Thoracic aorta (tissue), 2 donors: ENCODE measurements at regions not wholly inside any gene's neighbourhood (a gene's known extent, or its start where the extent isn't known, plus 50 kb on each side); places are given as distances from the start of the nearest gene placed in this dataset.

ENCODE experiments used
- ATAC-seq: fragments of 150-250 bp; one replicate; pipeline ENCODE4 v1.8.0; 2017; ENCODE audit warnings: low read depth; ENCODE audit not compliant: insufficient number of reproducible peaks, low FRiP score
- DNase-seq: peaks from one replicate; pipeline ENCODE4 v3.0.0-alpha.2; 2020; ENCODE audit warnings: low spot score
- H3K27ac ChIP-seq, 2 donors: fragments of 200-600 bp; sonication (generic); 1 replicate in 1 of 2; 2 replicates in 1 of 2; pipeline ENCODE4 v1.5.1; 2016; ENCODE audit warnings: mild to moderate bottlenecking in 2 of 2, moderate library complexity in 2 of 2
- H3K27me3 ChIP-seq: fragments of 200-600 bp; sonication (generic); replicated peaks from 2 replicates; pipeline ENCODE4 v1.6.0; 2016; ENCODE audit warnings: mild to moderate bottlenecking; ENCODE audit not compliant: insufficient read depth
- H3K36me3 ChIP-seq: fragments of 200-600 bp; sonication (generic); one replicate; pipeline ENCODE4 v1.5.1; 2016
- H3K4me1 ChIP-seq, 2 donors: fragments of 200-600 bp; sonication (generic); 1 replicate in 1 of 2; 2 replicates in 1 of 2; pipeline versions ENCODE4 v1.5.1 to v1.6.0; 2016; ENCODE audit warnings: low read depth in 2 of 2, mild to moderate bottlenecking in 1 of 2; ENCODE audit not compliant: control insufficient read depth in 1 of 2
- H3K4me3 ChIP-seq: fragments of 200-600 bp; sonication (generic); 2 replicates; pipeline ENCODE4 v1.5.1; 2016; ENCODE audit warnings: mild to moderate bottlenecking
- H3K9me3 ChIP-seq: fragments of 200-600 bp; sonication (generic); 2 replicates; pipeline ENCODE4 v1.5.1; 2016
- TF ChIP-seq, protein P1 (sequence below): fragments of 200-600 bp; sonication (generic); IDR thresholded peaks from one replicate; pipeline ENCODE4 v1.5.1; 2019; ENCODE audit warnings: antibody characterized with exemption

DNA sequence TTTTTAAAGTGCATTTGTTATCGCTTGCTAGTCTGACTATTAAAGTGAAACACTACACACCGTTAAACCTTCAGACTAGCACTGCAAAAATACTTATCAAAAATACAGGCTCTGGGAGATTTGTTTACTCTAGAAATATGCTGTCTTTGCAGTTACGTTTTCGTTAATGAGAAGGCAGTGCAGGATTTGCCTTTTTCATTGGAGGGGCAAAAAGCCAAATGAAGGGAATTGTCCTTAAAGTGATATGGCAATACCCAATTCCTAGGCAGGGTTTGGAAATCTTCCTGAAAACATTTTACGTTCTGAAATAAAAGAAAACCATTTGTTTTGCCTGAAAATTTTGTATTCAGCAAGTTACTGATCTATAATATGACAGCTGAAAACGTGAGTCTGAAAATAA, 1800.2 kb downstream of the MAT2B start:
- Histone ChIP-seq H3K36me3 (no peaks in the 10 kb centered on the region), H3K9me3 (no peaks in the 10 kb centered on the region), H3K27me3 (no peaks in the 10 kb centered on the region), H3K27ac (no peak overlapping the region), H3K4me1 (no peaks in the 10 kb centered on the region), H3K4me3 (no peak overlapping the region)
- DNase-seq (no peak), ATAC-seq (no peak)
- TF ChIP-seq, protein P1, sequence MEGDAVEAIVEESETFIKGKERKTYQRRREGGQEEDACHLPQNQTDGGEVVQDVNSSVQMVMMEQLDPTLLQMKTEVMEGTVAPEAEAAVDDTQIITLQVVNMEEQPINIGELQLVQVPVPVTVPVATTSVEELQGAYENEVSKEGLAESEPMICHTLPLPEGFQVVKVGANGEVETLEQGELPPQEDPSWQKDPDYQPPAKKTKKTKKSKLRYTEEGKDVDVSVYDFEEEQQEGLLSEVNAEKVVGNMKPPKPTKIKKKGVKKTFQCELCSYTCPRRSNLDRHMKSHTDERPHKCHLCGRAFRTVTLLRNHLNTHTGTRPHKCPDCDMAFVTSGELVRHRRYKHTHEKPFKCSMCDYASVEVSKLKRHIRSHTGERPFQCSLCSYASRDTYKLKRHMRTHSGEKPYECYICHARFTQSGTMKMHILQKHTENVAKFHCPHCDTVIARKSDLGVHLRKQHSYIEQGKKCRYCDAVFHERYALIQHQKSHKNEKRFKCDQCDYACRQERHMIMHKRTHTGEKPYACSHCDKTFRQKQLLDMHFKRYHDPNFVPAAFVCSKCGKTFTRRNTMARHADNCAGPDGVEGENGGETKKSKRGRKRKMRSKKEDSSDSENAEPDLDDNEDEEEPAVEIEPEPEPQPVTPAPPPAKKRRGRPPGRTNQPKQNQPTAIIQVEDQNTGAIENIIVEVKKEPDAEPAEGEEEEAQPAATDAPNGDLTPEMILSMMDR, result no peak

DNA sequence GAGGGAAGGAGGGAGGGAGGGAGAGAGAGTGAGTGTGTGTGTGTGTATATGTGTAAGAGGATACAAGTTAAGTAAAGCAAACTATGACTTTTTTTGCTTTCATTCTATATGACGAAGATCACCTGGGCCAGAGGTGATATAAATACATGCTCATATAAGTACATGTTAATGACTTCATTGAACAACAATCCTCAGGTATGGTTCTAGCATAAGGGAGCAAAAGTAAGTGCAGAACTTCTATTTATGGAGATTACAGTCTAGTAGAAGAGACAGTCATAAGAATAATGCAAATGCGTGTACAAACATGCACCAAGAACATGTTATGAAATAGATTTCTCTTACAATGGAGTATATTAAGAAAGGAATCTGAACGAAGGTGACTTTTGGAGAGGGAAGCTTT, 1804.0 kb downstream of the MAT2B start:
- H3K27ac ChIP-seq, result no peak overlapping the region
- no peaks in the 10 kb centered on the region for H3K4me1 ChIP-seq
- DNase-seq (no peak), ATAC-seq (no peak)
- TF ChIP-seq, protein P1, result no peak
- no peak overlapping the region for H3K4me3 ChIP-seq
- H3K9me3 ChIP-seq, result no peaks in the 10 kb centered on the region
- no peaks in the 10 kb centered on the region for H3K36me3 ChIP-seq
- no peaks in the 10 kb centered on the region for H3K27me3 ChIP-seq

DNA sequence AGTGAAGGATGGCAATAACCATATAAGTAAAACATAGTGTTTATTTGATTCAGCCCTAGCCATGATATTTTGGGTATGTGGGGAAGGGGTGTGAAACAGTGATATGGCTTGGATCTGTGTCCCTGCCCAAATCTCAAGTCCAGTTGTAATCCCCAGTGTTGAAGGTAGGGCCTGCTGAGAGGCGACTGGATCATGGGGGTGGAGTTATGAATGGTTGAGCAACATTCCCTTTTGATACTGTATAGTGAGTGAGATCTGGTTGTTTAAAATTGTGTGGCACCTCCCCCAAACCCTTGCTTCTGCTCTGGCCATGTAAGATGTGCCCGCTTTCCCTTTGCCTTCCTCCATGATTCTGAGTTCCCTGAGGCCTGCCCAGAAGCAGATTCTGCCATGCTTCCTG, 1804.6 kb downstream of the MAT2B start:
- Histone ChIP-seq H3K4me3 (no peak overlapping the region), H3K4me1 (no peaks in the 10 kb centered on the region), H3K36me3 (no peaks in the 10 kb centered on the region), H3K27ac (no peak overlapping the region), H3K27me3 (no peaks in the 10 kb centered on the region), H3K9me3 (no peaks in the 10 kb centered on the region)
- ATAC-seq (no peak), DNase-seq (no peak)
- TF ChIP-seq, protein P1, result no peak

DNA sequence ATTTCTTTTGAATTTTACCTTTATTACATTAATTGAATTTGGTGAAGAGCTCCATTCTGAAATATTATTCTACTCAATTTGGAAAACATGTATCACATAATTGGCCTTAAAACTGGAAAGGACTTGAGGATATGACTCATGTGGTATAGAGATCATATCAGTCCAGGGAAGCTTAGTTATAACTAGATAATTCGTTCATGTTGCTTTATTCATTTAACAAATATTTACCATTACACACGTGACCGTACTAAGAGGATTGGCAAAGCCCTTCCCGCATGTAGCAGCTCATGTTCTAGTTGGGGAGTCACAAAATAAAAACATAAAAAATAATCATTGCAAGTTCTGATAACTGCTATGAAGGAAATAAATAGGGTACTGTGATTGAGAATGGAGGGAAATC, 1816.5 kb downstream of the MAT2B start:
- no peaks in the 10 kb centered on the region for H3K27me3 ChIP-seq
- no peak for DNase-seq
- H3K4me3 ChIP-seq, result no peak overlapping the region
- no peaks in the 10 kb centered on the region for H3K36me3 ChIP-seq
- H3K9me3 ChIP-seq, result no peaks in the 10 kb centered on the region
- TF ChIP-seq, protein P1, result no peak
- H3K4me1 ChIP-seq, result no peaks in the 10 kb centered on the region
- ATAC-seq, result no peak
- H3K27ac ChIP-seq, result no peak overlapping the region

DNA sequence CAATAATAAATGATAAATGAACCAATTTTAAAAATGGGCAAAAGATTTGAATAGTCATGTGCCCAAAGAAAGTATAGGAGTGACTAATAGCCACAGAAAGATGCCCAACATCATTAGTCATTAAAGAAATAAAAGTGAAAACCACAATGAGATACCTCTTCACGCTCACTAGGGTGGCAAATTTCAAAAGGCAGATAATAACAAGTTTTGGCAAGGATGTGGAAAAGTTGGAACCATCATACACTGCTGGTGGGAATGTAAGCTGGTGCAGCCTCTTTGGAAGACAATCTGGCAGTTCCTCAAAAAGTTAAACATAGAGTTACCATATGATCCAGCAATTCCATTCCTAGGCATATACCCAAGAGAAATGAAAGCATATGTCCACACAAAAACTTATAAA, 1819.8 kb downstream of the MAT2B start:
- H3K9me3 ChIP-seq, result no peaks in the 10 kb centered on the region
- H3K36me3 ChIP-seq, result no peaks in the 10 kb centered on the region
- TF ChIP-seq, protein P1, result no peak
- DNase-seq (no peak), ATAC-seq (no peak)
- no peaks in the 10 kb centered on the region for H3K4me1 ChIP-seq
- no peak overlapping the region for H3K27ac ChIP-seq
- no peak overlapping the region for H3K4me3 ChIP-seq
- H3K27me3 ChIP-seq, result no peaks in the 10 kb centered on the region
